Keratinocyte (primary cell): ENCODE measurements at regions not wholly inside any gene's neighbourhood (a gene's known extent, or its start where the extent isn't known, plus 50 kb on each side); places are given as distances from the start of the nearest gene placed in this dataset.

Experiments
- DNase-seq: peaks from one replicate; pipeline ENCODE4 v3.0.0-alpha.2; 2011; ENCODE audit warnings: low read depth, missing footprints, low spot score
- FAIRE-seq: peaks from 2 replicates; lab custom pipeline; 2011; peaks lifted over from hg19 to GRCh38; lab: Jason Lieb, UNC
- H2AFZ ChIP-seq: 2 replicates; pipeline ENCODE4 v1.6.0; 2012; ENCODE audit warnings: low read length, control low read depth, inconsistent platforms; ENCODE audit not compliant: control insufficient read depth
- H3K27ac ChIP-seq: 2 replicates; pipeline ENCODE4 v1.5.1; 2011; ENCODE audit warnings: low read length; ENCODE audit not compliant: control insufficient read depth, insufficient read depth
- H3K27me3 ChIP-seq: 3 replicates; pipeline ENCODE4 v1.6.0; 2011; ENCODE audit warnings: low read length; ENCODE audit not compliant: control insufficient read depth, insufficient read depth; ENCODE audit errors: extremely low read depth
- H3K36me3 ChIP-seq, 2 experiments: 2 replicates in 1 of 2; 3 replicates in 1 of 2; pipeline ENCODE4 v1.5.1; 2011; ENCODE audit warnings: low read length in 2 of 2, mild to moderate bottlenecking in 1 of 2; ENCODE audit not compliant: control insufficient read depth in 2 of 2, insufficient read depth in 2 of 2; ENCODE audit errors: extremely low read depth in 1 of 2
- H3K4me1 ChIP-seq: 3 replicates; pipeline ENCODE4 v1.5.1; 2011; ENCODE audit warnings: low read length; ENCODE audit not compliant: control insufficient read depth, insufficient read depth; ENCODE audit errors: extremely low read depth
- H3K4me2 ChIP-seq: 3 replicates; pipeline ENCODE4 v1.6.0; 2011; ENCODE audit warnings: low read depth, low read length; ENCODE audit not compliant: control insufficient read depth, insufficient read depth; ENCODE audit errors: extremely low read depth
- H3K4me3 ChIP-seq, 3 experiments: fragments of 200-600 bp in 1 of 3; sonication (generic) in 1 of 3; 2 replicates in 2 of 3; 3 replicates in 1 of 3; pipeline ENCODE4 v1.5.1; 2011 to 2016; ENCODE audit warnings: low read length in 3 of 3, mild to moderate bottlenecking in 3 of 3, control low read depth in 2 of 3, inconsistent platforms in 1 of 3, low read depth in 1 of 3, mixed read lengths in 1 of 3, mixed run types in 1 of 3, moderate library complexity in 1 of 3; ENCODE audit not compliant: control insufficient read depth in 2 of 3, insufficient read depth in 2 of 3; ENCODE audit errors: extremely low read depth in 1 of 3
- H3K79me2 ChIP-seq: 2 replicates; pipeline ENCODE4 v1.6.0; 2012; ENCODE audit warnings: low read length; ENCODE audit not compliant: control insufficient read depth, insufficient read depth
- H3K9ac ChIP-seq: 3 replicates; pipeline ENCODE4 v1.6.0; 2011; ENCODE audit warnings: low read length; ENCODE audit not compliant: control insufficient read depth, insufficient read depth; ENCODE audit errors: extremely low read depth
- H3K9me1 ChIP-seq: 3 replicates; pipeline ENCODE4 v1.6.0; 2011; ENCODE audit warnings: low read length; ENCODE audit not compliant: control insufficient read depth, insufficient read depth; ENCODE audit errors: extremely low read depth
- H3K9me3 ChIP-seq: 2 replicates; pipeline ENCODE4 v1.5.1; 2012; ENCODE audit warnings: low read depth, low read length; ENCODE audit not compliant: control insufficient read depth
- H4K20me1 ChIP-seq: 3 replicates; pipeline ENCODE4 v1.6.0; 2011; ENCODE audit warnings: low read length; ENCODE audit not compliant: control insufficient read depth, insufficient read depth; ENCODE audit errors: extremely low read depth
- EZH2 ChIP-seq: IDR thresholded peaks from one replicate; pipeline ENCODE4 v1.6.1; 2012; ENCODE audit warnings: inconsistent platforms, mild to moderate bottlenecking, low read length, moderate library complexity
- dilution Hi-C: fragments of 300-500 bp; cut with MboI; formaldehyde crosslinking; loops from one replicate; pipeline ENCODE4 v1.7.0; 2020; ENCODE audit warnings: low sequenced_read_pairs; ENCODE audit not compliant: extremely low pct_ligation_motif_present
- TF ChIP-seq, protein P1 (sequence below), 3 experiments: IDR thresholded peaks in 1 of 3; conservative IDR thresholded peaks in 1 of 3; optimal IDR thresholded peaks in 1 of 3; 2 replicates in 2 of 3; 3 replicates in 1 of 3; pipeline versions ENCODE3 to v1.5.1; 2011; ENCODE audit warnings: low read length in 3 of 3, mild to moderate bottlenecking in 3 of 3, moderate library complexity in 2 of 3, control low read depth in 1 of 3, inconsistent platforms in 1 of 3; ENCODE audit not compliant: insufficient read depth in 2 of 3; ENCODE audit errors: extremely low read depth in 1 of 3

DNA sequence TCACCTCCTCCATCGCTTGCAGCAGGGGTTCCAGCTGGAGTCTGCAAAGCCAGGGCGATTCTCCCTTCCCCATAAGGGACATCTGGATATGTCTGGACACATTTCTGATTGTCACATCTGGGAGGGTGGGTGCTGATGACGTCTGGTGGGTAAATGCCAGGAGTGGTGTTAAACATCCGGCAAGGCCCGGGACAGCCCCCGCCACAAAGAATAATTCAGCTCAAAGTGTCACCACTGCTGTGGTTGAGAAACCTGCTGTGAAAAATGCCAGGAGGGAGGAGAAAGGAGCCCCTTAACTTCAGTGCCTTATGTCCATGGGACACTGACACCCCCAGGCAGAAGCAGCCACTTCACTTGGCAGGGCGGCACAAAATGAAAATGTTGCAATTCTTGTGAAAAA, 179.4 kb upstream of the SDK2 start:
- dilution Hi-C loops = no loop called here
- Histone ChIP-seq H3K4me1 (no peaks in the 10 kb centered on the region), H3K4me2 (no peak overlapping the region), H3K9me1 (no peaks in the 10 kb centered on the region), H3K79me2 (no peaks in the 10 kb centered on the region), H3K9me3 (no peaks in the 10 kb centered on the region), H2AFZ (no peak overlapping the region), H4K20me1 (no peaks in the 10 kb centered on the region), H3K27ac (no peak overlapping the region), H3K27me3 (peaks cover 10% of the 10 kb centered on the region), H3K4me3 (no peak overlapping the region), H3K36me3 (no peaks in the 10 kb centered on the region), H3K9ac (no peak overlapping the region)
- DNase-seq (no peak), FAIRE-seq (no peak)
- TF ChIP-seq, protein P1, sequence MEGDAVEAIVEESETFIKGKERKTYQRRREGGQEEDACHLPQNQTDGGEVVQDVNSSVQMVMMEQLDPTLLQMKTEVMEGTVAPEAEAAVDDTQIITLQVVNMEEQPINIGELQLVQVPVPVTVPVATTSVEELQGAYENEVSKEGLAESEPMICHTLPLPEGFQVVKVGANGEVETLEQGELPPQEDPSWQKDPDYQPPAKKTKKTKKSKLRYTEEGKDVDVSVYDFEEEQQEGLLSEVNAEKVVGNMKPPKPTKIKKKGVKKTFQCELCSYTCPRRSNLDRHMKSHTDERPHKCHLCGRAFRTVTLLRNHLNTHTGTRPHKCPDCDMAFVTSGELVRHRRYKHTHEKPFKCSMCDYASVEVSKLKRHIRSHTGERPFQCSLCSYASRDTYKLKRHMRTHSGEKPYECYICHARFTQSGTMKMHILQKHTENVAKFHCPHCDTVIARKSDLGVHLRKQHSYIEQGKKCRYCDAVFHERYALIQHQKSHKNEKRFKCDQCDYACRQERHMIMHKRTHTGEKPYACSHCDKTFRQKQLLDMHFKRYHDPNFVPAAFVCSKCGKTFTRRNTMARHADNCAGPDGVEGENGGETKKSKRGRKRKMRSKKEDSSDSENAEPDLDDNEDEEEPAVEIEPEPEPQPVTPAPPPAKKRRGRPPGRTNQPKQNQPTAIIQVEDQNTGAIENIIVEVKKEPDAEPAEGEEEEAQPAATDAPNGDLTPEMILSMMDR (optimal IDR thresholded peaks at IDR 0.05 in 1 of 3, IDR thresholded peaks at IDR 0.05 in 1 of 3, conservative IDR thresholded peaks at IDR 0.05 in 1 of 3; ENCODE audit: extremely low read depth in 1 of 3, insufficient read depth in 2 of 3, low read length in 3 of 3) = no peak
- no peak for TF ChIP-seq EZH2

DNA sequence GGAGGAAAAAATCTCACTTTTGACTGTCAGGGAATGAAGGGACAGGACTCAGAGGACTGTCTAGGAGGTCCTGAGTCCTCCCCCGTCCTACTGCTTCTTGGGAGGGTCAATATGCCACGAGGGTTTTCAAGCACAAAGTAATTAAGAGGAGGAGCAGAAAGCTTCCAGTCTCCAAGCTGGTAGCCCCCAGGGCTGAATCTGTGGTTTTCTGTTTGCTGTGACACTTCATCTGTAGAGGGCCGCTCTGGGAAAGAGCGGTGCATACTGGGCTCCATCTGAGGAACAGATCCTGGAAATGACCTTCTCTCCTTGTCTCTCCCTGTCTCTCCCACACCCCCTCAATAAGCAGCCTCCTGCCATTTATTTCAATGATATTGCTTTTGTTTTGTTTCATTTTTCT, 180.1 kb upstream of the SDK2 start:
- H3K4me2 ChIP-seq = no peak overlapping the region
- TF ChIP-seq, protein P1 (optimal IDR thresholded peaks at IDR 0.05 in 1 of 3, IDR thresholded peaks at IDR 0.05 in 1 of 3, conservative IDR thresholded peaks at IDR 0.05 in 1 of 3; ENCODE audit: extremely low read depth in 1 of 3, insufficient read depth in 2 of 3, low read length in 3 of 3) = no peak
- no peak for TF ChIP-seq EZH2
- dilution Hi-C loops = no loop called here
- FAIRE-seq = no peak
- no peak overlapping the region for H2AFZ ChIP-seq
- no peaks in the 10 kb centered on the region for H3K4me1 ChIP-seq
- H3K27me3 ChIP-seq = peaks cover 10% of the 10 kb centered on the region
- H3K79me2 ChIP-seq = no peaks in the 10 kb centered on the region
- H3K9me1 ChIP-seq = no peaks in the 10 kb centered on the region
- H3K27ac ChIP-seq = no peak overlapping the region
- no peaks in the 10 kb centered on the region for H3K9me3 ChIP-seq
- no peak overlapping the region for H3K4me3 ChIP-seq
- H3K36me3 ChIP-seq = no peaks in the 10 kb centered on the region
- no peak overlapping the region for H3K9ac ChIP-seq
- DNase-seq = no peak
- H4K20me1 ChIP-seq = no peaks in the 10 kb centered on the region
